HCT116 (cell line): ENCODE measurements at regions not wholly inside any gene's neighbourhood (a gene's known extent, or its start where the extent isn't known, plus 50 kb on each side); places are given as distances from the start of the nearest gene placed in this dataset.

Source experiments
- ATAC-seq: fragments of 200-7000 bp; cut with Tn5 transposase; 2 replicates; pipeline ENCODE4 v1.9.1; 2020; ENCODE audit warnings: mild to moderate bottlenecking, moderate library complexity
- BruUV-seq: library from RNA; stranded (reverse); fragments of 400-500 nt; replicated peaks from 2 replicates; lab custom pipeline; 2021; lab: Mats Ljungman, UMichigan
- CTCF ChIA-PET: fragments of 300-600 bp; sonication (Branson Sonifier 250); formaldehyde crosslinking; loops from one replicate; lab custom pipeline; 2021; ENCODE audit warnings: antibody characterized with exemption; lab: Charles Lee
- POLR2A ChIA-PET: fragments of 300-600, 350-600 bp; sonication (Branson Sonifier 250); formaldehyde crosslinking; loops from one replicate; lab custom pipeline; 2021; ENCODE audit warnings: antibody characterized with exemption; lab: Charles Lee
- RAD21 ChIA-PET, 2 experiments: fragments of 300-600 bp; sonication (Branson Sonifier 250); formaldehyde crosslinking; loops; one replicate each; lab custom pipeline; 2023; ENCODE audit warnings: low total read pairs in 2 of 2; ENCODE audit not compliant: uncharacterized antibody in 2 of 2, unreplicated experiment in 2 of 2, low non-redundant PET in 1 of 2; lab: Charles Lee
- DNase-seq: peaks from one replicate; pipeline ENCODE4 v3.0.0-alpha.2; 2010; ENCODE audit warnings: low read depth, low spot score
- H2AFZ ChIP-seq: fragments of 200-600 bp; shearing (Covaris generic), sonication (generic); 2 replicates; pipeline ENCODE4 v1.6.1; 2017; ENCODE audit warnings: low read depth, mixed run types, mixed read lengths, antibody characterized with exemption, low read length; ENCODE audit not compliant: poor library complexity, severe bottlenecking
- H3K27ac ChIP-seq: 2 replicates; pipeline ENCODE4 v1.5.1; 2012; ENCODE audit warnings: low read depth, low read length
- H3K27me3 ChIP-seq: fragments of 200-600 bp; sonication (generic); 2 replicates; pipeline ENCODE4 v1.6.1; 2016; ENCODE audit warnings: mixed run types, low read length, mixed read lengths; ENCODE audit not compliant: insufficient read depth
- H3K36me3 ChIP-seq, 2 experiments: fragments of 200-500 bp in 1 of 2; fragments of 200-600 bp in 1 of 2; sonication (Bioruptor generic) in 1 of 2; sonication (generic) in 1 of 2; 2 replicates each; pipeline versions ENCODE4 v1.5.1 to v1.6.1; 2014 to 2016; ENCODE audit warnings: low read length in 2 of 2, inconsistent platforms in 1 of 2, mixed read lengths in 1 of 2, mixed run types in 1 of 2; ENCODE audit not compliant: insufficient read depth in 2 of 2, control insufficient read depth in 1 of 2
- H3K4me1 ChIP-seq, 2 experiments: fragments of 200-600 bp in 1 of 2; sonication (generic) in 1 of 2; 2 replicates each; pipeline versions ENCODE4 v1.5.1 to v1.6.1; 2012 to 2017; ENCODE audit warnings: low read length in 2 of 2, inconsistent platforms in 1 of 2, mild to moderate bottlenecking in 1 of 2, mixed read lengths in 1 of 2, mixed run types in 1 of 2, moderate library complexity in 1 of 2; ENCODE audit not compliant: insufficient read depth in 2 of 2, control insufficient read depth in 1 of 2
- H3K4me2 ChIP-seq: fragments of 200-600 bp; sonication (generic); 2 replicates; pipeline ENCODE4 v1.6.1; 2017; ENCODE audit warnings: mixed run types, low read length, mixed read lengths
- H3K4me3 ChIP-seq, 2 experiments: fragments of 200-600 bp in 1 of 2; sonication (generic) in 1 of 2; replicated peaks in 1 of 2; 2 replicates each; pipeline ENCODE4 v1.5.1; 2011 to 2016; ENCODE audit warnings: low read length in 2 of 2, control low read depth in 1 of 2, low read depth in 1 of 2, mild to moderate bottlenecking in 1 of 2, mixed read lengths in 1 of 2, mixed run types in 1 of 2
- H3K79me2 ChIP-seq: fragments of 200-600 bp; sonication (generic); 2 replicates; pipeline ENCODE4 v1.6.1; 2017; ENCODE audit warnings: mild to moderate bottlenecking, mixed run types, low read length, moderate library complexity, mixed read lengths; ENCODE audit not compliant: insufficient read depth
- H3K9ac ChIP-seq: fragments of 200-600 bp; sonication (generic); 2 replicates; pipeline ENCODE4 v1.6.1; 2016; ENCODE audit warnings: low read length, mixed read lengths
- H3K9me2 ChIP-seq: fragments of 200-600 bp; sonication (generic), shearing (Covaris generic); 2 replicates; pipeline ENCODE4 v1.6.1; 2017; ENCODE audit warnings: mixed run types, mild to moderate bottlenecking, moderate library complexity; ENCODE audit not compliant: insufficient read depth
- H3K9me3 ChIP-seq, 2 experiments: fragments of 200-500 bp in 1 of 2; fragments of 200-600 bp in 1 of 2; sonication (Bioruptor generic) in 1 of 2; sonication (generic) in 1 of 2; 2 replicates each; pipeline ENCODE4 v1.6.1; 2014 to 2017; ENCODE audit warnings: low read length in 2 of 2, mixed read lengths in 2 of 2, inconsistent platforms in 1 of 2, low read depth in 1 of 2, mild to moderate bottlenecking in 1 of 2, mixed run types in 1 of 2, moderate library complexity in 1 of 2; ENCODE audit not compliant: control insufficient read depth in 1 of 2, insufficient read depth in 1 of 2
- H4K20me1 ChIP-seq: fragments of 200-600 bp; sonication (generic), shearing (Covaris generic); 2 replicates; pipeline ENCODE4 v1.6.1; 2017; ENCODE audit warnings: mixed run types, mild to moderate bottlenecking, moderate library complexity; ENCODE audit not compliant: insufficient read depth
- ATF3 ChIP-seq: IDR thresholded peaks from 2 replicates; pipeline ENCODE4 v1.6.1; 2012
- CBX3 ChIP-seq: IDR thresholded peaks from 2 replicates; pipeline ENCODE4 v1.6.1; 2012; ENCODE audit warnings: low read depth
- CTCF ChIP-seq, 3 experiments: fragments of 200-600 bp in 1 of 3; sonication (generic) in 1 of 3; IDR thresholded peaks in 2 of 3; conservative IDR thresholded peaks in 1 of 3; 2 replicates each; pipeline ENCODE4 v1.5.1; 2012 to 2017; ENCODE audit warnings: low read depth in 2 of 3, low read length in 2 of 3, antibody characterized with exemption in 1 of 3, borderline replicate concordance in 1 of 3, control low read depth in 1 of 3, mild to moderate bottlenecking in 1 of 3, mixed read lengths in 1 of 3, mixed run types in 1 of 3, moderate library complexity in 1 of 3; ENCODE audit not compliant: insufficient read depth in 1 of 3
- EGR1 ChIP-seq: IDR thresholded peaks from 2 replicates; pipeline ENCODE4 v1.6.1; 2012; ENCODE audit warnings: low read depth
- ELF1 ChIP-seq: IDR thresholded peaks from 2 replicates; pipeline ENCODE4 v1.6.1; 2012; ENCODE audit warnings: low read depth, borderline replicate concordance
- EZH2phosphoT487 ChIP-seq: fragments of 200-600 bp; IDR thresholded peaks from 2 replicates; pipeline ENCODE4 v1.6.1; 2018; ENCODE audit warnings: antibody characterized with exemption, borderline replicate concordance
- FOSL1 ChIP-seq: IDR thresholded peaks from 2 replicates; pipeline ENCODE4 v1.6.1; 2012; ENCODE audit warnings: low read depth
- JUND ChIP-seq: IDR thresholded peaks from 2 replicates; pipeline ENCODE4 v1.6.1; 2012
- POLR2AphosphoS5 ChIP-seq: IDR thresholded peaks from 2 replicates; pipeline ENCODE4 v1.6.1; 2011; ENCODE audit warnings: mild to moderate bottlenecking, low read depth, low read length, moderate library complexity
- REST ChIP-seq: IDR thresholded peaks from 2 replicates; pipeline ENCODE4 v1.6.1; 2012; ENCODE audit warnings: low read depth
- SIN3A ChIP-seq: IDR thresholded peaks from 2 replicates; pipeline ENCODE4 v1.6.1; 2012; ENCODE audit warnings: low read depth
- SRF ChIP-seq: IDR thresholded peaks from 2 replicates; pipeline ENCODE4 v1.6.1; 2012; ENCODE audit warnings: low read depth
- TCF7L2 ChIP-seq: IDR thresholded peaks from 2 replicates; pipeline ENCODE4 v1.7.0; 2011; ENCODE audit warnings: borderline replicate concordance, inconsistent platforms; ENCODE audit not compliant: insufficient read depth, insufficient read length; ENCODE audit errors: extremely low read depth
- YY1 ChIP-seq: IDR thresholded peaks from 2 replicates; pipeline ENCODE4 v1.6.1; 2011; ENCODE audit warnings: low read length, low read depth, moderate library complexity, mild to moderate bottlenecking; ENCODE audit not compliant: insufficient replicate concordance; ENCODE audit errors: extremely low read depth
- ZFX ChIP-seq: fragments of 450-650 bp; IDR thresholded peaks from 2 replicates; pipeline ENCODE4 v1.6.1; 2017
- ZNF274 ChIP-seq: fragments of 200-500 bp; sonication (Bioruptor generic); IDR thresholded peaks from 2 replicates; pipeline ENCODE4 v1.6.1; 2014; ENCODE audit warnings: mild to moderate bottlenecking, low read depth, low read length, inconsistent platforms
- intact Hi-C: fragments of 100-400 bp; cut with micrococcal nuclease; formaldehyde crosslinking; loops from 2 replicates; pipeline ENCODE4 v1.10.0; 2022
- TF ChIP-seq, protein P1 (sequence below): IDR thresholded peaks from 2 replicates; pipeline ENCODE4 v1.6.1; 2011; ENCODE audit warnings: mild to moderate bottlenecking, low read length, moderate library complexity; ENCODE audit not compliant: insufficient replicate concordance; ENCODE audit errors: extremely low read depth

DNA sequence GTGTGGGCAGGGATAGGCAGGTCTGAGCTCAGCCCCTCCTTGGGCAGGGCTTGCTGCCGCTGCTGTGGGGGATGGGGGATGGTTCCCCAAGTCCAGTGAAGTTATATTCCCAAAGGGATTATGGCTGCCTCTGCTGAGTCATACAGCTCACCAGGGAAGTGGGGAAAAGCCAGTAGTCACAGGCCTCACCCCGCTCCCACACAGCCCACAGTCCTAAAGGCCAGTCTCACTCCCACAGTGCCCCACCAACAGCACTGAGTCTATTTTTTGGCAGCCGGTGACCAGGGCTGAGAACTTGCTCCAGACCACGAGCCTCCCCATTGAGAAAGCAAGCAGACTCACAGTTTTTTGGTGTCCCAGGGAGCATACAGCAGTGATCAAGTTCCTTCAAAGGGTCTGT is 173.3 kb downstream of the OSR1 start:
- Histone ChIP-seq H3K79me2 (no peaks in the 10 kb centered on the region), H3K27ac (no peak overlapping the region), H3K4me1 (peaks cover 0 to 13% of the 10 kb centered on the region in 2 experiments; a peak in 1 of 4 replicates), H3K9me3 (no peaks in the 10 kb centered on the region), H2AFZ (no peak overlapping the region), H3K36me3 (no peaks in the 10 kb centered on the region), H4K20me1 (no peaks in the 10 kb centered on the region; the same call in 1 of the 2 replicates), H3K9ac (no peak overlapping the region), H3K9me2 (no peaks in the 10 kb centered on the region), H3K4me3 (no peak overlapping the region), H3K27me3 (no peaks in the 10 kb centered on the region), H3K4me2 (no peak overlapping the region)
- ChIA-PET CTCF (no interaction called here), RAD21 (no interaction called here), POLR2A (no interaction called here)
- TF ChIP-seq SIN3A (no peak), ZFX (no peak), SRF (no peak), EGR1 (no peak), JUND (no peak), YY1 (no peak), CTCF (IDR thresholded peaks at IDR 0.05 in 2 of 3, conservative IDR thresholded peaks at IDR 0.05 in 1 of 3; ENCODE audit: borderline replicate concordance in 1 of 3, insufficient read depth in 1 of 3, low read depth in 2 of 3, low read length in 2 of 3) (no peak), ELF1 (no peak), ZNF274 (no peak), TCF7L2 (no peak), CBX3 (no peak), ATF3 (no peak), EZH2phosphoT487 (no peak), POLR2AphosphoS5 (no peak), FOSL1 (no peak), REST (no peak)
- TF ChIP-seq, protein P1, sequence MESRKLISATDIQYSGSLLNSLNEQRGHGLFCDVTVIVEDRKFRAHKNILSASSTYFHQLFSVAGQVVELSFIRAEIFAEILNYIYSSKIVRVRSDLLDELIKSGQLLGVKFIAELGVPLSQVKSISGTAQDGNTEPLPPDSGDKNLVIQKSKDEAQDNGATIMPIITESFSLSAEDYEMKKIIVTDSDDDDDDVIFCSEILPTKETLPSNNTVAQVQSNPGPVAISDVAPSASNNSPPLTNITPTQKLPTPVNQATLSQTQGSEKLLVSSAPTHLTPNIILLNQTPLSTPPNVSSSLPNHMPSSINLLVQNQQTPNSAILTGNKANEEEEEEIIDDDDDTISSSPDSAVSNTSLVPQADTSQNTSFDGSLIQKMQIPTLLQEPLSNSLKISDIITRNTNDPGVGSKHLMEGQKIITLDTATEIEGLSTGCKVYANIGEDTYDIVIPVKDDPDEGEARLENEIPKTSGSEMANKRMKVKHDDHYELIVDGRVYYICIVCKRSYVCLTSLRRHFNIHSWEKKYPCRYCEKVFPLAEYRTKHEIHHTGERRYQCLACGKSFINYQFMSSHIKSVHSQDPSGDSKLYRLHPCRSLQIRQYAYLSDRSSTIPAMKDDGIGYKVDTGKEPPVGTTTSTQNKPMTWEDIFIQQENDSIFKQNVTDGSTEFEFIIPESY, result no peak
- no peak for DNase-seq
- no peak for ATAC-seq
- no TSS peak for BruUV-seq
- intact Hi-C loops, result no loop called here
